ENCODE measurements at regions not wholly inside any gene's neighbourhood (a gene's known extent, or its start where the extent isn't known, plus 50 kb on each side); places are given as distances from the start of the nearest gene placed in this dataset.

DNA sequence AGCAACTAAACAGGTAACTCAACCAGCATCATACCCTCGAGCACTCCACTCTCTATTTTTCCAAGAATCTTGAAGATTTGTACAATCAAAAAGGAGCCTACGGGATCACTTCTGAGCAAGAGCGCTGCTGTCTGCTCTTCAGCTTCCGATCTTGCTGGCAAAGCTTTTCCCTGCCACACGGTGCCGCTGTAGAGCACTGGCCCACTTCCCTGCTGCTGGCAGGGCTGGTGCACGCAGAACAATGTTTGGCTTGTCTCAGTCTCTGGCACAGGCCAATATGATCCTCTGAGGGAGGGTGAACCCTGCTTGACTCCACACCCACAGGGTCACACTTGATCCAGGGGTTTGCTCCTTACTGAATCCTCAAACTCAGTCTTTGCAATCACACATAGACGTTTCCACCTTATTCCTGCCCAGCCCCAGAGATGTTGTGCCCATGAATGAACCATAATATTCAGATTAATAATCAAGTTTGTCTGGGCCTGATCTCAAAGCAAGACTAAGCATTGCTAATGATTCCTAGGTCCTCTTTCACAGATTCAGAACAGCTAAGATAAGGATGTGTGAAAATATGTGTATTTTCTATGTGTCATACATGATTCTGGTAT is 536.6 kb downstream of the SOX6 start:
- TF ChIP-seq, protein P1, sequence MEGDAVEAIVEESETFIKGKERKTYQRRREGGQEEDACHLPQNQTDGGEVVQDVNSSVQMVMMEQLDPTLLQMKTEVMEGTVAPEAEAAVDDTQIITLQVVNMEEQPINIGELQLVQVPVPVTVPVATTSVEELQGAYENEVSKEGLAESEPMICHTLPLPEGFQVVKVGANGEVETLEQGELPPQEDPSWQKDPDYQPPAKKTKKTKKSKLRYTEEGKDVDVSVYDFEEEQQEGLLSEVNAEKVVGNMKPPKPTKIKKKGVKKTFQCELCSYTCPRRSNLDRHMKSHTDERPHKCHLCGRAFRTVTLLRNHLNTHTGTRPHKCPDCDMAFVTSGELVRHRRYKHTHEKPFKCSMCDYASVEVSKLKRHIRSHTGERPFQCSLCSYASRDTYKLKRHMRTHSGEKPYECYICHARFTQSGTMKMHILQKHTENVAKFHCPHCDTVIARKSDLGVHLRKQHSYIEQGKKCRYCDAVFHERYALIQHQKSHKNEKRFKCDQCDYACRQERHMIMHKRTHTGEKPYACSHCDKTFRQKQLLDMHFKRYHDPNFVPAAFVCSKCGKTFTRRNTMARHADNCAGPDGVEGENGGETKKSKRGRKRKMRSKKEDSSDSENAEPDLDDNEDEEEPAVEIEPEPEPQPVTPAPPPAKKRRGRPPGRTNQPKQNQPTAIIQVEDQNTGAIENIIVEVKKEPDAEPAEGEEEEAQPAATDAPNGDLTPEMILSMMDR (IDR thresholded peaks at IDR 0.05), result peak in 4 of 6 experiments; percentile 64 to 86 (median 79)
- TF ChIP-seq POLR2A (IDR thresholded peaks at IDR 0.05), result no peak
